Fibroblast of the aortic adventitia (primary cell): ENCODE measurements at regions not wholly inside any gene's neighbourhood (a gene's known extent, or its start where the extent isn't known, plus 50 kb on each side); places are given as distances from the start of the nearest gene placed in this dataset.

Experiments
- DNase-seq: peaks from one replicate; pipeline ENCODE4 v3.0.0-alpha.2; 2010; ENCODE audit warnings: low read depth
- H3K4me3 ChIP-seq: 2 replicates; pipeline ENCODE4 v1.5.1; 2011; ENCODE audit warnings: low read depth, mild to moderate bottlenecking, control low read depth, low read length, moderate library complexity
- TF ChIP-seq, protein P1 (sequence below): IDR thresholded peaks from 2 replicates; pipeline ENCODE4 v1.5.1; 2011; ENCODE audit warnings: mild to moderate bottlenecking, low read length, control low read depth, inconsistent platforms; ENCODE audit not compliant: insufficient read depth

DNA sequence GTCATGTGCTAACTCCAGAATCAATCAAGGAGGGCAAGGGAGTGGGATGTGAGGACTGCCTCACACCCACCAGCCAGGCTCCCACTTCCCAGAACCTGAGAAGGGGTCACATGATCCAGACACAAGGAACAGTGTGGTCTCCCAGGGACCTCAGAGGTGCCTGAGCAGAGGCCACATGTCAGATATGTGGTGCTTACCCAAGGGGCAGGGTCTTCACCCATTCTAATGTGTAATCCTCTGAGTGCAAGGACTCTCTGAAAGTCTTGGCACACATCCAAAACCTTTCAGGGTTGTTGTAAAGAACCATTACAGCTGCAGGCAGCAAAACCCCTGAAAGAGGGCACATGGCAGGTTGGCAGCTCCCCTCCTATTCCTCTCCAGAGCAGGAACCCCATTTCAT, 656.6 kb downstream of the UQCRFS1 start:
- no peak overlapping the region for H3K4me3 ChIP-seq
- TF ChIP-seq, protein P1, sequence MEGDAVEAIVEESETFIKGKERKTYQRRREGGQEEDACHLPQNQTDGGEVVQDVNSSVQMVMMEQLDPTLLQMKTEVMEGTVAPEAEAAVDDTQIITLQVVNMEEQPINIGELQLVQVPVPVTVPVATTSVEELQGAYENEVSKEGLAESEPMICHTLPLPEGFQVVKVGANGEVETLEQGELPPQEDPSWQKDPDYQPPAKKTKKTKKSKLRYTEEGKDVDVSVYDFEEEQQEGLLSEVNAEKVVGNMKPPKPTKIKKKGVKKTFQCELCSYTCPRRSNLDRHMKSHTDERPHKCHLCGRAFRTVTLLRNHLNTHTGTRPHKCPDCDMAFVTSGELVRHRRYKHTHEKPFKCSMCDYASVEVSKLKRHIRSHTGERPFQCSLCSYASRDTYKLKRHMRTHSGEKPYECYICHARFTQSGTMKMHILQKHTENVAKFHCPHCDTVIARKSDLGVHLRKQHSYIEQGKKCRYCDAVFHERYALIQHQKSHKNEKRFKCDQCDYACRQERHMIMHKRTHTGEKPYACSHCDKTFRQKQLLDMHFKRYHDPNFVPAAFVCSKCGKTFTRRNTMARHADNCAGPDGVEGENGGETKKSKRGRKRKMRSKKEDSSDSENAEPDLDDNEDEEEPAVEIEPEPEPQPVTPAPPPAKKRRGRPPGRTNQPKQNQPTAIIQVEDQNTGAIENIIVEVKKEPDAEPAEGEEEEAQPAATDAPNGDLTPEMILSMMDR = no peak
- DNase-seq = no peak

DNA sequence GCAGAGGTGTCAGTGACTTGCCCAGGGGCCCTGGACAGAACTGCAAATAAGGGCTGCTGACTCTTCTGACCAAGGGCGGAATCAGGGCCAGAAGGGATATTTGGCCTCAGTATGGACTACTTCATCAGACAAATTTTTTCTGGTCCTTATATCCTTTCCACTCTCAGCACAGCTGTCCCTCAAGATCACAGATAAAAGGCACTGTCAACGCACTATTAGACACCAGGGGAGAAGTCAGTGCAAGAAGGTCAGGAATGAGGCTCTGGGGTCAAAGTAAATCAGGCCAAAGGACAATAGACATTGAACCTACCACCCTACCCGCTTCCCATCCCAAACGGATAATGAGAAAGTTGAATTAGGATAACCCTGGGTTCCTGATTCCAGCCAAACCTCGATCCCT, 657.6 kb downstream of the UQCRFS1 start:
- TF ChIP-seq, protein P1 = no peak
- DNase-seq = no peak
- H3K4me3 ChIP-seq = no peak overlapping the region

DNA sequence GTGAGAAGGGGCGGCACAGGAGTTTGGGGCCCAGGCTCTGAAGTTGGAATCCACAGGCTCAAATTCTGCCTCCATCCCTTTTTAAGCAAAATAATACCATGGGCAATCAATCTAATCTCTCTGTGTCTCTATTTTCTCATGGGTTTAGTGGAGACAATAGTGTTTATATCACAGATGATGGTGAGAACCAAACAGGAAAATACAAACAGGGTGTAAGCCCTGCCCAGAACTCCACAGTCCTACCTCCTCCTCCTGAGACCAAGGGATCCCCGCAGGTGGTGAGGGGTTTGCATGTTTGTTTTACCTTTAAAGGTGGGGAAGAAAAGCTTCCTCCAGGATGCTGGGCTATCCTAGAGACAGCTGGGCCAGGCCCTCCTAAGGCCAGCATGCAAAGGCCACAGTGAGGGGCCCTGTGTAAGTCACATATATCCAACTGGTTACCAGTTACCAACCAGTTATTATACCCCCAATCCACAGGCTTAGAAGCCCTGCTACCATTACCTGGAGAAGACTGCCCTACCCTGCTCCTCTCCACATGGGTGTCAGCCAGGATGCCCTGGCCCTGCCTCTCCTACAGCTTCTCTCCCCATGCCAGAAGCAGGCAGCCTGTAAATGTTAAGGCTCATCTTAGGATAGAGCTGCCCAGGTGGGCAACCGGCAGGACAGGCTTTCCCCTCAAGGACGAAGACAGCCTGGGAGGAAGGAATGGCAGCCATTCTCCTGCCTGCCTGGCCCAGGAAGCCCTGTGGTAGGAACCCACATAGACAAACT, 658.4 kb downstream of the UQCRFS1 start:
- TF ChIP-seq, protein P1 = no peak
- DNase-seq = no peak

DNA sequence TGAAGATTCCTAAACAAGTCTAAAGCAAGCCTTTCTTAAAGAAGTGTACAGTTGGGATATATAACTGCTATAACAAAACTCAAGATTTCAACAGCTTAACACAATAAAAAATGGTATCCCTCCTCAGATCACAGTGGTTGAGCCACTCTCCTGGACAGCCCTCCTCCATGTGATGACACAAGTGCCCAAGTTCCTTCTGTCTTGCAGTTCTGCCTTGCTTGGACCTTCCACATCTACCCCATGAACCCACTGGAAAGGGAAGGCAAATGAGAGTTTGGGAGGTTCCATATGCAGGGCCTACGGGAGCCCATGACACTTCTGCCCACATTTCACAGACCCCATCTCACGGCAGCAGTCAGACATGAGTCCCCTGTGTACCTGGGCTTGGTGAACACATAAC, 659.2 kb downstream of the UQCRFS1 start:
- TF ChIP-seq, protein P1 = no peak

More for the DNA sequence above, 658.4 kb downstream of the UQCRFS1 start:
- no peak overlapping the region for H3K4me3 ChIP-seq

DNA sequence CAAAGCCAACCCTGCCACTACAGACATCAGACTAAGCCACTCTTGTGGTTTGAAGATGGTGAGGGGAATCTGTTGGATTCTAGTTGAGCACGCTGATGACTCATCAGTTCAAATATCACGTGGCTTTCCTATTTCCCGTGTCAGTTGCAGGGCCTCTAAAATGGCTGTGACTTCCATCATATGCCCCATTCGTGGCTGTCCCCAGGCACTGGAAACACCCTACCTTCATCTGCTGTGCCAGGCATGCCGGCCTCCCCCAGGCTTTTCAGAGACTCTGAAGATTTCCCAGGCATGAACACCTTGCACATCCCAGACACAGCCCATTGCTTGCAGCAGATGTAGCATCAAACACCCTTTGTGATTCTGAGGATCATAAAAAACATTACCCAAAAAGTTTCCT, 659.9 kb downstream of the UQCRFS1 start:
- TF ChIP-seq, protein P1 = no peak
- DNase-seq = no peak
- no peak overlapping the region for H3K4me3 ChIP-seq

More for the DNA sequence above, 659.2 kb downstream of the UQCRFS1 start:
- DNase-seq = no peak
- no peak overlapping the region for H3K4me3 ChIP-seq

DNA sequence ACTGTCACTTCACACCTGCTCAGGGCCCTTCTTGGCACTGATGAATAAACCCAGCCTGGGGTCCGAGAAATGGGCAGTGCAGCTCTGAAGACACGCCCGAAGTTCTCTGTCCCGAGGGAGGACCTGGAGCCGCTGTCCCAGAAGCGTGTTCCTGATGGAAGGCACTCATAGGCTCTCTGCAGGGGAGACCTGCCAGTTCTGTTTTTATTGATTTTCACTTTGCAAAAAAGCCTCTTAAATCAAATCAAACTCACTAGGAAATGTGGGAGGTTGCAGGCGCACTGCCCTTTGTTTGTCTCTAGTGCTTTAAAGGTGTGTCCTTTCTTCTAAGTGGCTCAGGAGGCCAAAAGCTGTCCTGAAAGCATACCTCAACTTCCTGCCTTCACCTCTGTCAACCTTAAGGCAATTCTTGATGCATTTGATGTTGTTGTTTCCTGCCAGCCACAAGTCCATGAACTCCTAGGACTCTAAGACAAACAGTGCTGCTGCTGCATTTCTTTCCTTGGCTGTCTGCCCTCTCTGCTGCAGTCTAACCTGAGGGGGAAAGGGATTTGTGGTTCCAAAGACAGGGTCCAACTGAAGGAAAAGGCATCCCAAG, 663.2 kb downstream of the UQCRFS1 start:
- no peak for DNase-seq
- TF ChIP-seq, protein P1 = no peak

More for the DNA sequence above, 663.2 kb downstream of the UQCRFS1 start:
- no peak overlapping the region for H3K4me3 ChIP-seq
